RWPE2 (cell line): ENCODE measurements at regions not wholly inside any gene's neighbourhood (a gene's known extent, or its start where the extent isn't known, plus 50 kb on each side); places are given as distances from the start of the nearest gene placed in this dataset.

Source experiments
- ATAC-seq: fragments of 200-7000 bp; cut with Tn5 transposase; 3 replicates; pipeline ENCODE4 v1.9.1; 2021; ENCODE audit warnings: low read depth
- DNase-seq: peaks from one replicate; pipeline ENCODE4 v3.0.0-alpha.2; 2020; ENCODE audit warnings: low spot score
- H3K27ac ChIP-seq: fragments of 450-650 bp; 2 replicates; pipeline ENCODE4 v1.5.1; 2017; ENCODE audit warnings: mild to moderate bottlenecking; ENCODE audit not compliant: poor library complexity, severe bottlenecking
- H3K27me3 ChIP-seq: fragments of 250-450 bp; sonication (Bioruptor Pico); 2 replicates; pipeline ENCODE4 v1.5.1; 2021; ENCODE audit warnings: mild to moderate bottlenecking, moderate library complexity; ENCODE audit not compliant: insufficient read depth, poor library complexity, severe bottlenecking
- H3K36me3 ChIP-seq: fragments of 250-450 bp; sonication (Bioruptor Pico); 2 replicates; pipeline ENCODE4 v1.5.1; 2020; ENCODE audit warnings: low read depth, mild to moderate bottlenecking, moderate library complexity
- H3K4me1 ChIP-seq: fragments of 250-450 bp; sonication (Bioruptor Pico); 2 replicates; pipeline ENCODE4 v1.5.1; 2021; ENCODE audit warnings: mild to moderate bottlenecking, moderate library complexity; ENCODE audit not compliant: insufficient read depth, poor library complexity, severe bottlenecking
- H3K4me3 ChIP-seq: fragments of 250-450 bp; sonication (Bioruptor Pico); 2 replicates; pipeline ENCODE4 v1.5.1; 2021; ENCODE audit warnings: mild to moderate bottlenecking, moderate library complexity; ENCODE audit not compliant: severe bottlenecking
- H3K9me3 ChIP-seq: fragments of 250-450 bp; sonication (Bioruptor Pico); 2 replicates; pipeline ENCODE4 v1.5.1; 2021; ENCODE audit warnings: mild to moderate bottlenecking, moderate library complexity; ENCODE audit not compliant: severe bottlenecking
- TF ChIP-seq, protein P1 (sequence below): fragments of 450-650 bp; IDR thresholded peaks from one replicate; pipeline ENCODE4 v1.5.1; 2017; ENCODE audit warnings: mild to moderate bottlenecking, moderate library complexity; ENCODE audit not compliant: poor library complexity, severe bottlenecking

- Histone ChIP-seq H3K27me3 (no peaks in the 10 kb centered on the region), H3K4me1 (no peaks in the 10 kb centered on the region), H3K4me3 (no peak overlapping the region), H3K36me3 (no peaks in the 10 kb centered on the region), H3K9me3 (no peaks in the 10 kb centered on the region), H3K27ac (no peak overlapping the region)
- ATAC-seq (no peak), DNase-seq (no peak)
- TF ChIP-seq, protein P1, sequence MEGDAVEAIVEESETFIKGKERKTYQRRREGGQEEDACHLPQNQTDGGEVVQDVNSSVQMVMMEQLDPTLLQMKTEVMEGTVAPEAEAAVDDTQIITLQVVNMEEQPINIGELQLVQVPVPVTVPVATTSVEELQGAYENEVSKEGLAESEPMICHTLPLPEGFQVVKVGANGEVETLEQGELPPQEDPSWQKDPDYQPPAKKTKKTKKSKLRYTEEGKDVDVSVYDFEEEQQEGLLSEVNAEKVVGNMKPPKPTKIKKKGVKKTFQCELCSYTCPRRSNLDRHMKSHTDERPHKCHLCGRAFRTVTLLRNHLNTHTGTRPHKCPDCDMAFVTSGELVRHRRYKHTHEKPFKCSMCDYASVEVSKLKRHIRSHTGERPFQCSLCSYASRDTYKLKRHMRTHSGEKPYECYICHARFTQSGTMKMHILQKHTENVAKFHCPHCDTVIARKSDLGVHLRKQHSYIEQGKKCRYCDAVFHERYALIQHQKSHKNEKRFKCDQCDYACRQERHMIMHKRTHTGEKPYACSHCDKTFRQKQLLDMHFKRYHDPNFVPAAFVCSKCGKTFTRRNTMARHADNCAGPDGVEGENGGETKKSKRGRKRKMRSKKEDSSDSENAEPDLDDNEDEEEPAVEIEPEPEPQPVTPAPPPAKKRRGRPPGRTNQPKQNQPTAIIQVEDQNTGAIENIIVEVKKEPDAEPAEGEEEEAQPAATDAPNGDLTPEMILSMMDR = no peak
These were observed 50.2 kb upstream of the C3orf49 start for GRCh38 chr3:63768888-63769287.
